ENCODE measurements at regions not wholly inside any gene's neighbourhood (a gene's known extent, or its start where the extent isn't known, plus 50 kb on each side); places are given as distances from the start of the nearest gene placed in this dataset.
"Not testable (repeated sequence)": the region's sequence is repeated elsewhere in the genome, so short reads cannot be mapped to it uniquely, and the experiment has no call there.

DNA sequence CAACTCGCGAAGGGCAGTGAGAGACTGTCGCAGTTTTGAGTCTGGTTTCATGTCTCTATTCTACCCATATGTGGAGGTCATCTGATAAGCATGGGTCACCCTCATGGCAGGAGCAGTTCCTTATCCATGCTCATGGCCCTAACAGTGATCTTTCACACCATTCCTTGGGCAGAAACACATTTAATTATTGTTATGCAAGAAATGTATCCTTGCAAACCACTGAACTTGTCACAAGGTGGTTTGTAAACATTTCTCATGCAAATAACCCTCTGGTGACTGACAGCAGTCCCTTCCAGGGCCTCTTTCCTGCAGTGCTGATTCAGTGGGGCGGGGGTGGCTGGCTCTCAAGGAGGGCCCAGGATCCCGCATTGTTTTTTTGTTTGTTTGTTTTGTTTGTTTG, 421.4 kb upstream of the RUNX1 start:
- Histone ChIP-seq H3K4me1 (no peaks in the 10 kb centered on the region), H3K27ac (replicated peaks) (no peak overlapping the region), H3K9me3 (replicated peaks) (no peaks in the 10 kb centered on the region), H3K36me3 (no peaks in the 10 kb centered on the region), H3K27me3 (ENCODE audit: low read depth) (peaks cover 33% of the 10 kb centered on the region), H3K4me3 (no peak overlapping the region)
- TF ChIP-seq CTCF (IDR thresholded peaks at IDR 0.05; ENCODE audit: borderline replicate concordance) = no peak
- intact Hi-C loops (cut with micrococcal nuclease) = no loop called here
- no peak for DNase-seq

GRCh38 chr21:35469498-35469897, 420.4 kb upstream of the RUNX1 start:
- intact Hi-C loops (cut with micrococcal nuclease) = no loop called here
- Histone ChIP-seq H3K27me3 (ENCODE audit: low read depth) (peaks cover 27% of the 10 kb centered on the region), H3K27ac (replicated peaks) (no peak overlapping the region), H3K4me3 (no peak overlapping the region), H3K4me1 (no peaks in the 10 kb centered on the region), H3K36me3 (no peaks in the 10 kb centered on the region), H3K9me3 (replicated peaks) (no peaks in the 10 kb centered on the region)
- no peak for DNase-seq
- TF ChIP-seq CTCF (IDR thresholded peaks at IDR 0.05; ENCODE audit: borderline replicate concordance) = no peak

DNA sequence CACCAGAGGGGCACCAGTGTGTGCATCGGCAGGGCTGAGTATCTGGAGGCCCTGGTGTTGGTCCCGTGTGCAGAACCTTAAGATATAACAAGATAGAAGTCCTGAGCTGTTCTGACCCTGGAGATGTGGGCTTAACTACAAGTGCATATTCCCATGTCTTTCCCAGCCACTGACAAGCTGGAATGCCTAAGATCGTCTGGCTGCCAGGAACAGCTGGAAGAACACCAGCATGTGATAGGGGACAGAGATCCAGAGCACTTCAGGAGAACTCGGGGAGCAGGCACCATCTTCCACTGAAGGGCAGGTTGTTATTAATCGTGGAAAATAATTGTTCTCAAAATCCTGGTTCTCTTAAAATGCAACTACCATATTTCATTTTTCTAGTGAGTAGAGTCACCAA, 419.9 kb upstream of the RUNX1 start:
- no peaks in the 10 kb centered on the region for H3K36me3 ChIP-seq
- H3K4me3 ChIP-seq = no peak overlapping the region
- no peak overlapping the region for H3K27ac ChIP-seq (replicated peaks)
- H3K27me3 ChIP-seq (ENCODE audit: low read depth) = peaks cover 26% of the 10 kb centered on the region
- H3K4me1 ChIP-seq = no peaks in the 10 kb centered on the region
- no peak for TF ChIP-seq CTCF (IDR thresholded peaks at IDR 0.05; ENCODE audit: borderline replicate concordance)
- intact Hi-C loops (cut with micrococcal nuclease) = no loop called here
- no peaks in the 10 kb centered on the region for H3K9me3 ChIP-seq (replicated peaks)
- no peak for DNase-seq

- no peak for DNase-seq
- Histone ChIP-seq H3K4me1 (no peaks in the 10 kb centered on the region), H3K4me3 (no peak overlapping the region), H3K27ac (replicated peaks) (no peak overlapping the region), H3K27me3 (ENCODE audit: low read depth) (peaks cover 14% of the 10 kb centered on the region), H3K36me3 (no peaks in the 10 kb centered on the region), H3K9me3 (replicated peaks) (no peaks in the 10 kb centered on the region)
- no peak for TF ChIP-seq CTCF (IDR thresholded peaks at IDR 0.05; ENCODE audit: borderline replicate concordance)
- intact Hi-C loops (cut with micrococcal nuclease) = no loop called here
These were observed 418.5 kb upstream of the RUNX1 start for GRCh38 chr21:35467566-35467965.

GRCh38 chr21:35466681-35467080, 417.6 kb upstream of the RUNX1 start:
- H3K36me3 ChIP-seq; H3K27ac ChIP-seq (replicated peaks); DNase-seq; intact Hi-C loops (cut with micrococcal nuclease); H3K9me3 ChIP-seq (replicated peaks); H3K4me3 ChIP-seq; H3K4me1 ChIP-seq: not testable (repeated sequence)
- peaks cover 14% of the 10 kb centered on the region for H3K27me3 ChIP-seq (ENCODE audit: low read depth)

DNA sequence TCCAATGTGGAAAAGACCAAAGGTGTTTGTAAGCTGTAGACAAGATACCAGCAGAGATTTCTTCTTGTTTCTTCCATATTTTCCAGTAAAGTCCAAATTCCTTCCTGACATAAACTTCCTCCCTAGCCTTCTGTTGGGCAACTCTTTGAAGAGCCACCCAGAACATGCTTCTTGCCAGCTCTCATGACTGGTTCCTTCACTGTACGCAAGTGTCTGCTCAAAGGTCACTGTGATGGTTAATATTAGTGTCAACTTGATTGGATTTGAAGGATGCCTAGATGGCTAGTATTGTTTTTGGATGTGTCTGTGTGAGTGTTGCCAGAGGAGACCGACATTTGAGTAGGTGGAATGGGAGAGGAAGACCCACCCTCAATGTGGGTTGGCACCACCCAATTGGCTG, 416.6 kb upstream of the RUNX1 start:
- peaks cover 13% of the 10 kb centered on the region for H3K27me3 ChIP-seq (ENCODE audit: low read depth)
- no peaks in the 10 kb centered on the region for H3K4me1 ChIP-seq
- intact Hi-C loops (cut with micrococcal nuclease) = no loop called here
- no peak for TF ChIP-seq CTCF (IDR thresholded peaks at IDR 0.05; ENCODE audit: borderline replicate concordance)
- H3K36me3 ChIP-seq = no peaks in the 10 kb centered on the region
- no peaks in the 10 kb centered on the region for H3K9me3 ChIP-seq (replicated peaks)
- no peak for DNase-seq
- no peak overlapping the region for H3K27ac ChIP-seq (replicated peaks)
- no peak overlapping the region for H3K4me3 ChIP-seq

Data from left ventricle myocardium inferior (tissue), 1 donor.